ENCODE measurements at regions not wholly inside any gene's neighbourhood (a gene's known extent, or its start where the extent isn't known, plus 50 kb on each side); places are given as distances from the start of the nearest gene placed in this dataset.

DNA sequence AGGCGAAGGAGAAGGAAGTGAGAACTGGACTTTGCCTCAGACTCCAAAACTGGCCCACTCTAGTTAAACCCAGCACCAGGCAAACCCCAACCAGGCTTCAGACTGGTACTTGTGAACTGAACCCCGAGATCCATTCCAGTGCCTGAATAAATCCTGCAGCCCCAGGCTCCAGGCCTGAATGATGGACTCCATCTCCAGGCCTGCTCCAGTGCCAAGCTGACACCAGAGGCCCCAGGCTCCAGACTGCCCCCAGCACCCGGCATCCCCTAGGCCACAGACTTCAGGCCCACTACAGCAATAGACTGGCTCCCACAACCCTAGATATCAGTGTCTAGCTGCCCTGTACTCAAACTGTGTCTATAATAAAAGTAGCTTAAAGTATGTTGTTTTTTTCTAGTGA lies 406.8 kb downstream of the FAM181B start:
- no peaks in the 10 kb centered on the region for H3K9me3 ChIP-seq (ENCODE audit: low read length)
- no peak overlapping the region for H3K4me3 ChIP-seq (ENCODE audit: low read depth, low read length, poor library complexity, severe bottlenecking)
- no peaks in the 10 kb centered on the region for H3K4me1 ChIP-seq (ENCODE audit: insufficient read depth, low read length, poor library complexity, severe bottlenecking)
- ChIA-PET CTCF (ENCODE audit: unreplicated experiment) (no interaction called here), POLR2A (no interaction called here)
- TF ChIP-seq EZH2phosphoT487 (IDR thresholded peaks at IDR 0.05; ENCODE audit: borderline replicate concordance, low read depth, low read length), result no peak
- TF ChIP-seq, protein P1, sequence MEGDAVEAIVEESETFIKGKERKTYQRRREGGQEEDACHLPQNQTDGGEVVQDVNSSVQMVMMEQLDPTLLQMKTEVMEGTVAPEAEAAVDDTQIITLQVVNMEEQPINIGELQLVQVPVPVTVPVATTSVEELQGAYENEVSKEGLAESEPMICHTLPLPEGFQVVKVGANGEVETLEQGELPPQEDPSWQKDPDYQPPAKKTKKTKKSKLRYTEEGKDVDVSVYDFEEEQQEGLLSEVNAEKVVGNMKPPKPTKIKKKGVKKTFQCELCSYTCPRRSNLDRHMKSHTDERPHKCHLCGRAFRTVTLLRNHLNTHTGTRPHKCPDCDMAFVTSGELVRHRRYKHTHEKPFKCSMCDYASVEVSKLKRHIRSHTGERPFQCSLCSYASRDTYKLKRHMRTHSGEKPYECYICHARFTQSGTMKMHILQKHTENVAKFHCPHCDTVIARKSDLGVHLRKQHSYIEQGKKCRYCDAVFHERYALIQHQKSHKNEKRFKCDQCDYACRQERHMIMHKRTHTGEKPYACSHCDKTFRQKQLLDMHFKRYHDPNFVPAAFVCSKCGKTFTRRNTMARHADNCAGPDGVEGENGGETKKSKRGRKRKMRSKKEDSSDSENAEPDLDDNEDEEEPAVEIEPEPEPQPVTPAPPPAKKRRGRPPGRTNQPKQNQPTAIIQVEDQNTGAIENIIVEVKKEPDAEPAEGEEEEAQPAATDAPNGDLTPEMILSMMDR (conservative IDR thresholded peaks at IDR 0.05; ENCODE audit: low read length), result no peak
- DNase-seq (ENCODE audit: low spot score), result no peak
- no peak overlapping the region for H3K27ac ChIP-seq (ENCODE audit: low read depth, low read length, poor library complexity, severe bottlenecking)
- no peaks in the 10 kb centered on the region for H4K20me1 ChIP-seq (ENCODE audit: insufficient read depth, low read length)
- no peaks in the 10 kb centered on the region for H3K79me2 ChIP-seq (ENCODE audit: insufficient read depth, low read depth, low read length)
- BruUV-seq (replicated peaks), result no TSS peak
- H3K9me2 ChIP-seq (ENCODE audit: insufficient read depth, low read length), result no peaks in the 10 kb centered on the region
- intact Hi-C loops (cut with micrococcal nuclease; ENCODE audit: unreplicated experiment), result no loop called here
- H3K36me3 ChIP-seq (ENCODE audit: insufficient read depth, low read length), result no peaks in the 10 kb centered on the region
- H3K4me2 ChIP-seq (ENCODE audit: low read length), result no peak overlapping the region
- H2AFZ ChIP-seq (ENCODE audit: low read length), result no peak overlapping the region

GRCh38 chr11:82321206-82321605 lies 412.5 kb downstream of the FAM181B start:
- H3K27ac ChIP-seq (ENCODE audit: low read depth, low read length, poor library complexity, severe bottlenecking), result no peak overlapping the region
- H3K36me3 ChIP-seq (ENCODE audit: insufficient read depth, low read length), result no peaks in the 10 kb centered on the region
- ChIA-PET CTCF (ENCODE audit: unreplicated experiment) (no interaction called here), POLR2A (no interaction called here)
- no peaks in the 10 kb centered on the region for H4K20me1 ChIP-seq (ENCODE audit: insufficient read depth, low read length)
- H2AFZ ChIP-seq (ENCODE audit: low read length), result no peak overlapping the region
- H3K9me2 ChIP-seq (ENCODE audit: insufficient read depth, low read length), result no peaks in the 10 kb centered on the region
- no TSS peak for BruUV-seq (replicated peaks)
- no peak overlapping the region for H3K4me3 ChIP-seq (ENCODE audit: low read depth, low read length, poor library complexity, severe bottlenecking)
- no peak for DNase-seq (ENCODE audit: low spot score)
- no peaks in the 10 kb centered on the region for H3K4me1 ChIP-seq (ENCODE audit: insufficient read depth, low read length, poor library complexity, severe bottlenecking)
- intact Hi-C loops (cut with micrococcal nuclease; ENCODE audit: unreplicated experiment), result no loop called here
- H3K79me2 ChIP-seq (ENCODE audit: insufficient read depth, low read depth, low read length), result no peaks in the 10 kb centered on the region
- TF ChIP-seq, protein P1 (conservative IDR thresholded peaks at IDR 0.05; ENCODE audit: low read length), result no peak
- no peak for TF ChIP-seq EZH2phosphoT487 (IDR thresholded peaks at IDR 0.05; ENCODE audit: borderline replicate concordance, low read depth, low read length)
- no peaks in the 10 kb centered on the region for H3K9me3 ChIP-seq (ENCODE audit: low read length)
- no peak overlapping the region for H3K4me2 ChIP-seq (ENCODE audit: low read length)

DNA sequence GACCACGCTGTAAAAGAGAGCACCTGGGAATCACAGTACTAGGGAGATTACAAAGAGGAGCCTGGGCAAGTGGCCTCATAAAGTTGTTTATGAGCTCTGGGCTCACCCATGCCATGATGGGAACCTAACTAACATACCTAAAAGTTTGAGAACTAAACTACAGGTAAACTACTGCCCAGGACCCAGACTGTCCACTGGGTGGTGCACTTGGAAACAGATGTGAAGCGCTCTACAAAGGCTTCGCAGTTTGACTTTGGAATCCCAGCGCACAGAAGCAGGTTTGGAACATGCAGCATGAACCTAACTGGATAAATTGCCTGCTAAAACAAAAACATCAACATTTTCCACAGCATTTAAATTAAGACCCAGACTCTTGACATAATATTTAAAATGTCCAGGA lies 418.6 kb downstream of the FAM181B start:
- peak; percentile 3 for DNase-seq (ENCODE audit: low spot score)
- Histone ChIP-seq H3K27ac (ENCODE audit: low read depth, low read length, poor library complexity, severe bottlenecking) (no peak overlapping the region), H3K4me2 (ENCODE audit: low read length) (no peak overlapping the region), H4K20me1 (ENCODE audit: insufficient read depth, low read length) (no peaks in the 10 kb centered on the region), H3K4me3 (ENCODE audit: low read depth, low read length, poor library complexity, severe bottlenecking) (no peak overlapping the region), H3K36me3 (ENCODE audit: insufficient read depth, low read length) (no peaks in the 10 kb centered on the region), H3K4me1 (ENCODE audit: insufficient read depth, low read length, poor library complexity, severe bottlenecking) (no peaks in the 10 kb centered on the region), H2AFZ (ENCODE audit: low read length) (no peak overlapping the region), H3K79me2 (ENCODE audit: insufficient read depth, low read depth, low read length) (no peaks in the 10 kb centered on the region), H3K9me2 (ENCODE audit: insufficient read depth, low read length) (no peaks in the 10 kb centered on the region), H3K9me3 (ENCODE audit: low read length) (no peaks in the 10 kb centered on the region)
- TF ChIP-seq EZH2phosphoT487 (IDR thresholded peaks at IDR 0.05; ENCODE audit: borderline replicate concordance, low read depth, low read length), result no peak
- TF ChIP-seq, protein P1 (conservative IDR thresholded peaks at IDR 0.05; ENCODE audit: low read length), result peak; percentile 55
- BruUV-seq (replicated peaks), result no TSS peak
- intact Hi-C loops (cut with micrococcal nuclease; ENCODE audit: unreplicated experiment), result no loop called here
- POLR2A ChIA-PET, result no interaction called here
- CTCF ChIA-PET (ENCODE audit: unreplicated experiment), result no interaction called here
